Activated naive CD4-positive, alpha-beta T cell treated with Interleukin-2 at 50 U/mL for 16 hours (primary cell): ENCODE measurements at regions not wholly inside any gene's neighbourhood (a gene's known extent, or its start where the extent isn't known, plus 50 kb on each side); places are given as distances from the start of the nearest gene placed in this dataset.
"Not testable (repeated sequence)": the region's sequence is repeated elsewhere in the genome, so short reads cannot be mapped to it uniquely, and the experiment has no call there.

ENCODE experiments used
- DNase-seq: peaks from one replicate; pipeline ENCODE4 v3.0.0-alpha.2; 2020

GRCh38 chr21:17250778-17251241, 262.0 kb upstream of the CXADR start:
- DNase-seq = no peak

GRCh38 chr21:17257784-17258183, 255.1 kb upstream of the CXADR start:
- no peak for DNase-seq

- DNase-seq = no peak
Measured at GRCh38 chr21:17264182-17264581, 248.7 kb upstream of the CXADR start.

- no peak for DNase-seq
Measured at GRCh38 chr21:17269760-17270159, 243.1 kb upstream of the CXADR start.

GRCh38 chr21:17270229-17270628, 242.6 kb upstream of the CXADR start:
- no peak for DNase-seq

DNA sequence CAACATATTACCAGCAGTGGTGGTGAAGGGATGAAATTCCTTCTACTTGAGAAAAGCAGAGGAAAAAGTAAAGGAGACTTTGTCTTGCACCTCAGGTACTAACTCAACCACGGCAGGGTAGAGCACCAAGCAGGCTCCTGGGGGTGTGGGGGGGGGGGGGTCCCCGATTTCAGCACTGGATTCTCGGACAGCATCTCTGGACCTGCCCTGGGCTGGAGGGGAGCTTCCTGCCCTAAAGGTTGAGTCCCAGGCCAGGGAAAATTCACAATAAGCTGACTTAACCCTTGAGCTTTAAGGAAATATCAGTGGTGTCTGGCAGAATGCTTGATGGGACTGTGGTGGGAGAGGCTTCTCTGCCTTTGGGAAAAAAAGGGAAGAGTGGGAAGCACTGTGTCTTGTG, 233.2 kb upstream of the CXADR start:
- DNase-seq = no peak

GRCh38 chr21:17293016-17293562, 219.8 kb upstream of the CXADR start:
- DNase-seq = not testable (repeated sequence)

GRCh38 chr21:17295997-17296396, 216.8 kb upstream of the CXADR start:
- DNase-seq = no peak

DNA sequence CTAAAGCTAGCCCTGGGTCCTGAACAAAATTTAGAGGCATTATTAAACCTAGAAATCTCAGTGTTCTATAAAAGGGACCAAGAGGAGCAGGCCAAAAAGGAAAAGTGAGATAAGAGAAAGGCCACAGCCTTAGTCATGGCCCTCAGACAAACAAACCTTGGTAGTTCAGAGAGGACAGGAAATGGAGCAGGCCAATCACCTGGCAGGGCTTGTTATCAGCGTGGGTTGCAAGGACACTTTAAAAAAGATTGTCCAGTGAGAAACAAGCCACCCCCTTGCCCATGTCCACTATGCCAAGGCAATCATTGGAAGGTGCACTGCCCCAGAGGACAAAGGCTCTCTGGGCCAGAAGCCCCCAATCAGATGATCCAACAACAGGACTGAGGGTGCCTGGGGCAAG, 213.3 kb upstream of the CXADR start:
- DNase-seq = not testable (repeated sequence)

GRCh38 chr21:17327715-17328114, 185.1 kb upstream of the CXADR start:
- DNase-seq = not testable (repeated sequence)

DNA sequence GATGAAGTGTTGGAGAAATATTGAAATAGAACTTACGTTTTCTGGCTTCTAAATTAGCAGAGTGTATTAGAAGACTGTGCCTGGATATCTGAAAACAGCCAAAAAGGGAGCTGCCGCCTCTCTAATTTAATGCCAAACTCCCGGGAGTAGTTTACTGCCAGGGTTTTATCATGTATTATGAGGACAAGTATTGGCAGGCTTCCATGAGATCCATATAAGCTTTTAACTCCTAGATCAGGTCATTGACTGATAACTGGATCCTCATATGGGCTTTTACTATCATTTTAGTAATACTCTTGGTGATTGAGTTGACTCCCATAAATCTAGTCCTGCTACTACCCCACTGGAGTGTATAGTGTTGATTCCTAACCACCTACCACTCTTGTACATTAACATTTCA, 178.4 kb upstream of the CXADR start:
- no peak for DNase-seq

DNA sequence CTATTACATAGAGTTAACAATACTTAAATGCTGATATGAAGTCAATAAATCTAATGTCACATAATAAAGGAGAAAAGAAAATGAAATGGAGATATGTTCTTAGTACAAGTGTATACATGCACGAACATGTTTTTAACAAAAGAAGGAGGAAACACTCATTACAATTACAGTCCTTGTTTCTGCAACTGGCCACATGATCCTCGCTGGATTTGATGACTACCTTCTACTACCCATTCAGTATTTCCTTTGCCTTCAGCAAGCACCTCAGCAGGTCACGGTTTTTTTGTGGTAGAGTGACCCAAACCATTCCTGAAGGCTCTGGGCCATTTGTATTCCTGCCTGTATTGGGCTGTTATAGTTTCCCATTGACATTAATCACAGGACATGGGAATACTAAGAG, 172.8 kb upstream of the CXADR start:
- DNase-seq = no peak

DNA sequence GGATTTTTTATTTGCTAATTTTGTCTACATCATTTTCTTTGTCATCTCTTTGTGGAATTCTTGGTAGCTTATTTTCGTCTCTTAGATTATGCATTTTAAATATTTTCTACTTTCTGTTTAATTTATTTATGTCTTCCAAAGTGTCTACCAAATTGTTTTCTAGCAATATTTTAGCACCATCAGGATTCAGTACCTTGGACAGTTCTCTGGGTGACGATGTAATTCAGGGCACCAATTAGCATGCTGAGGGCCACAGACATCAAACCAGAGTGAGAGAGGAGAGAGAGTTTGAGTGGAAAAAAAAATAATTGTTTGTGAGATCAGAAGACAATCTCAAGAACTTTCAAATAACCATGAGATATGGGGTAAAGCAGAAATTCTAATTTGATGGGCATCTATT, 169.8 kb upstream of the CXADR start:
- DNase-seq = no peak

GRCh38 chr21:17348357-17348756, 164.5 kb upstream of the CXADR start:
- DNase-seq = no peak

- no peak for DNase-seq
Measured at GRCh38 chr21:17348849-17349248, 164.0 kb upstream of the CXADR start.

DNA sequence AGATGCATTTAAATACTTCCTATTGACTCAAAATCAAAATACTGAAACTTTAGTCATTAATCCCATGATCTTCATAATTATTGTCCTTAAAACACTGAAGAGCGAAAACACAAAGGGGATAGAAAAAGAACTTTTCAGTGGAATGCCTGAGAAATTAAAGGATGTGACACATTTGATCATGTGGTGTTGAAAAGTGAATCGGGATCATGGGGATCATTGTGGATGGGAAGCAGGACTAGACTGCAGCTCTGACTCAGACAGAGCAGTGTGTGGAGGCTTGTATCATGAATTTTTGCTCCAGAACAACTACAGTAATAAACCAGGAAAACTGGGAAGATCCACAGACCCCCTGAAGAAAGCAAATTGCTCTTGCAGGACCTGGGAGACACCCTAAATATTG, 161.1 kb upstream of the CXADR start:
- DNase-seq = no peak

DNA sequence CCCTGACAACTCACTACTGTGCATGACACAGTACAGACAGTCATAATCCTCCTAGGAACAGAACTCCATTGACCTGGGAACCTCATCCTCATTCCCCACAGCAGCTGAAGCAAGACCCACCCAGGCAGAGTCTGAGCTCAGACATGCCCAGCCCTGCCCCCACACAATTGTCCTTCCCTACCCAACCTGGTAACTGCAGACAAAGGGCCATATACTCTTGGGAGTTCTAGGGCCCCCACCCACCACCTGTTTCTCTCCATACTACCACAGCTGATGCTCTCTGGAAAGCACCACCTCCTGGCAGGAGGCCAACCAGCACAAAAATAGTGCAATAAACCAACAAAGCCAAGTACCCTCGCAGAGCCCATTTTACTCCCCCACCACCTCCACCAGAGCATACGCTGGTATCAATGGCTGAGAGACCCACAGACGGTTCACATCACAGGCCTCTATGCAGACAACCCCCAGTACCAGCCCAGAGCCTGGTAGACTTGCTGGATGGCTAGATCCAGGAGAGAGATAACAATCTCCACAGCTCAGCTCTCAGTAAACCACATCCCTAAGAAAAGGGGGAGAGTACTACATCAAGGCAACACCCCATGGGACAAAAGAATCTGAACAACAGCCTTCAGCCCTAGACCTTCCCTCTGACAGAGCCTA, 159.7 kb upstream of the CXADR start:
- DNase-seq = no peak

- DNase-seq = no peak
Measured at GRCh38 chr21:17359781-17360180, 153.1 kb upstream of the CXADR start.

DNA sequence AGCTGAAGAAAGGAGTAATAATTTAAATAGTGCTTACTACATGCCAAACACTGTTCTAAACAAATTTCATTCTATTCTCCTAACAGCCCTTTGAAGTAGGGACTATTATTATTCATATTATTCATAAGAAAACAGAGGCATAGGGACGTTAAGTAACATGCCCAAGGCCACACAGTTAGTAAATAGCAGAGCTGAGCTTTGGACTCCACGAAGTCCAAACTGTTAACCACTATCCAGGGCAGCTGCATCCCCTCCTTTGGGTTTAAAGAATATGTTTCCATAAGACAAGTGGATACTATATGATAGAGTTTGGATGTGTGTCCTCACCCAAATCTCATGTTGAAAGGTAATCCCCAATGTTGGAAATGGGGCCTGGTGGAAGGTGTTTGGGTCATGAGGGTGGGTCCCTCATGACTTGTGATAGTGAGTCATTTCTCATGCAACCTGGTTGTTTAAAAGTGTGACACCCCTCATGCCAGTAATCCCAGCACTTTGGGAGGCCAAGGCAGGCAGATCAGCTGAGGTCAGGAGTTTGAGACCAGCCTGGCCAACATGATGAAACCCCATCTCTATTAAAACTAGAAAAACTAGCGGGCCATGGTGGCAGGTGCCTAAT, 144.0 kb upstream of the CXADR start:
- no peak for DNase-seq

GRCh38 chr21:17370263-17370662, 142.6 kb upstream of the CXADR start:
- no peak for DNase-seq

- DNase-seq = no peak
Measured at GRCh38 chr21:17370916-17371315, 141.9 kb upstream of the CXADR start.

DNA sequence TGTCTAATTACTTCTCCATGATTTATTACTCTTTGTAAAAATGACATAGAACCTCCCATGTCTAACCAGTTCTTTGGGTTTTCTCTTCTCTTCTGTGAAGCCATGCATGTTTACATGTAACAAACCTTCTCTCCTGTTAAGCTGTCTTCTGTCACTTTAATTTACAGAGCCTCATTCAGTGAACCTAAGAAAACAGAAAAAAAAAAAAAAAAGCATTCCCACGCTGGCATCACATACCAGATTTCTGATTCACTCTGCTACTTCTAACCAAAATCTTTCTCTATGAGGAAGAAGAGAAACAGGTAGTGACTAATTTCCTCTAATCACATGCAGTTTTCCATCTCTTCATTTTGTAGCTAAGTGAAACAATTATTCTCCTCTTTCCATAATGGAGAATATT, 141.4 kb upstream of the CXADR start:
- DNase-seq = no peak

DNA sequence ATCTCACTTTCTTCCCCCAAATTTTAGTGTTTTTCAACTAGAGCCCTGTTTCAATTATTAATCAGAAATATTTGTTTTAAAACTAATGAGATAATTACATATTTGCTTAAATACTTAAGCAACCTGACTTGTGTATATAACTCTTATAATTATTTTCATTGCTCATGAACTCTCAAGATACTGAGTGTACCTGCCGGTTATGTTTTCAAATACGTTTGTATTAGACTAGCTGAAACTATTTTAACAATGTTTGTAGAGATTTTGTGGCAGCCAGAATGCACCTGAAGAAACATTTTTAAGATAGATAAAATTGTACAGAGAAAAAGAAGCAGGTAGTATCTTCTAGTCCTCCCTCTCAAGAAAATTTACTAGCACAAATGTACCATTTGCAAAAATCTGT, 140.6 kb upstream of the CXADR start:
- DNase-seq = no peak

GRCh38 chr21:17386498-17386897, 126.3 kb upstream of the CXADR start:
- DNase-seq = no peak
